Gastrocnemius medialis (tissue), 4 donors: ENCODE measurements at regions not wholly inside any gene's neighbourhood (a gene's known extent, or its start where the extent isn't known, plus 50 kb on each side); places are given as distances from the start of the nearest gene placed in this dataset.

Experiments used
- CTCF ChIP-seq, 5 experiments: fragments of 450-650 bp in 3 of 5; fragments of 200-600 bp in 2 of 5; sonication (generic) in 2 of 5; IDR thresholded peaks in 4 of 5; conservative IDR thresholded peaks in 1 of 5; 1 replicate in 4 of 5; 2 replicates in 1 of 5; pipeline ENCODE4 v1.5.1; 2016 to 2019; ENCODE audit warnings: antibody characterized with exemption in 5 of 5, mild to moderate bottlenecking in 3 of 5, moderate library complexity in 3 of 5
- POLR2A ChIP-seq, 2 donors: fragments of 450-650 bp; IDR thresholded peaks; one replicate each; pipeline ENCODE4 v1.6.1; 2017; ENCODE audit warnings: antibody characterized with exemption in 2 of 2, mild to moderate bottlenecking in 2 of 2, moderate library complexity in 2 of 2

GRCh38 chr15:62783303-62783957, 259.1 kb upstream of the TPM1 start:
- no peak for TF ChIP-seq POLR2A (IDR thresholded peaks at IDR 0.05)
- TF ChIP-seq CTCF (IDR thresholded peaks at IDR 0.05 in 4 of 5, conservative IDR thresholded peaks at IDR 0.05 in 1 of 5), result no peak
